Activated CD4-positive, alpha-beta T cell treated with anti-CD3 and anti-CD28 coated beads for 48 hours (primary cell): ENCODE measurements at regions not wholly inside any gene's neighbourhood (a gene's known extent, or its start where the extent isn't known, plus 50 kb on each side); places are given as distances from the start of the nearest gene placed in this dataset.
"Not testable (repeated sequence)": the region's sequence is repeated elsewhere in the genome, so short reads cannot be mapped to it uniquely, and the experiment has no call there.

Experiments
- DNase-seq: peaks from one replicate; pipeline ENCODE4 v3.0.0-alpha.2; 2020

GRCh38 chr6:150775415-150776203 is 89.9 kb upstream of the MTHFD1L start:
- DNase-seq, result no peak

GRCh38 chr6:150777736-150778135 is 87.8 kb upstream of the MTHFD1L start:
- DNase-seq, result no peak

GRCh38 chr6:150783813-150784212 is 81.7 kb upstream of the MTHFD1L start:
- no peak for DNase-seq

- DNase-seq, result no peak
These were observed 78.1 kb upstream of the MTHFD1L start for GRCh38 chr6:150787429-150787828.

GRCh38 chr6:150788089-150788488 is 77.4 kb upstream of the MTHFD1L start:
- no peak for DNase-seq

- not testable (repeated sequence) for DNase-seq
These were observed 75.6 kb upstream of the MTHFD1L start for GRCh38 chr6:150789906-150790305.

GRCh38 chr6:150791717-150792116 is 73.8 kb upstream of the MTHFD1L start:
- no peak for DNase-seq

GRCh38 chr6:150797949-150798348 is 67.6 kb upstream of the MTHFD1L start:
- DNase-seq, result no peak

- DNase-seq, result no peak
These were observed 66.2 kb upstream of the MTHFD1L start for GRCh38 chr6:150799276-150799805.

GRCh38 chr6:150800674-150801314 is 64.7 kb upstream of the MTHFD1L start:
- no peak for DNase-seq

GRCh38 chr6:150806790-150807189 is 58.7 kb upstream of the MTHFD1L start:
- DNase-seq, result no peak

- DNase-seq, result peak; percentile 63
These were observed 52.0 kb upstream of the MTHFD1L start for GRCh38 chr6:150813319-150813992.

GRCh38 chr6:150813993-150814359 is 51.5 kb upstream of the MTHFD1L start:
- no peak for DNase-seq
